Glutamatergic neuron (in vitro differentiated cells): ENCODE measurements at regions not wholly inside any gene's neighbourhood (a gene's known extent, or its start where the extent isn't known, plus 50 kb on each side); places are given as distances from the start of the nearest gene placed in this dataset.

ENCODE experiments used
- DNase-seq: peaks from one replicate; pipeline ENCODE4 v3.0.0; 2022
- H3K27ac Mint-ChIP-seq: one replicate; pipeline ENCODE4 v1.8.0; 2020; ENCODE audit warnings: mild to moderate bottlenecking, mixed read lengths, inconsistent platforms; ENCODE audit not compliant: unreplicated experiment
- H3K27me3 Mint-ChIP-seq: one replicate; pipeline ENCODE4 v1.8.0; 2020; ENCODE audit warnings: mild to moderate bottlenecking, moderate library complexity, mixed read lengths, inconsistent platforms; ENCODE audit not compliant: unreplicated experiment
- H3K36me3 Mint-ChIP-seq: one replicate; pipeline ENCODE4 v1.8.0; 2020; ENCODE audit warnings: mild to moderate bottlenecking, mixed read lengths, inconsistent platforms; ENCODE audit not compliant: unreplicated experiment
- H3K4me1 Mint-ChIP-seq: one replicate; pipeline ENCODE4 v1.8.0; 2020; ENCODE audit warnings: mild to moderate bottlenecking, low read depth, mixed read lengths, inconsistent platforms; ENCODE audit not compliant: unreplicated experiment
- H3K4me3 Mint-ChIP-seq: one replicate; pipeline ENCODE4 v1.8.0; 2020; ENCODE audit warnings: mild to moderate bottlenecking, mixed read lengths, inconsistent platforms; ENCODE audit not compliant: unreplicated experiment
- H3K9me3 Mint-ChIP-seq: one replicate; pipeline ENCODE4 v1.8.0; 2020; ENCODE audit warnings: mild to moderate bottlenecking, moderate library complexity, mixed read lengths, inconsistent platforms; ENCODE audit not compliant: unreplicated experiment
- TF ChIP-seq, protein P1 (sequence below): fragments of 200-600 bp; sonication (generic); IDR thresholded peaks from one replicate; pipeline ENCODE4 v1.5.0; 2021; ENCODE audit not compliant: partially characterized antibody, unreplicated experiment

DNA sequence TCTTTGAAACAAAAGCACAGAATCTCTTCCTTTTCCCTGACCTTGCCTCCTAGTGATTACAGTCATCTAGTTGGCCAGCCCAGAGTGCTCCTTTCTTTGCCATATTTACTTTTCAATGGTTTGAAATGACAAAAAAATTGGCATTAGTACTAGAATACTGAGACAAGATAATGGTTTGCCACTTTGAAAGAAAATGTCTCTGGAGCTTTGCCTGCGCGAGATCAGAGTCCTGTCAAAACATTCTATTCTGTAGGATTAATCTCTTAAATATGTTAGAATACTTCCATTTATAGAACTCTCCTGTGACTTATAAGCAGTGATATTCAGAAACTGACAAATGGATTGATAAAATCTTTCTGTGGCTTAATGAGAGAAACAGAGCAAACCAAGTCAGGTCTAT is 484.0 kb upstream of the IZUMO3 start:
- no peak for DNase-seq
- Mint-ChIP-seq H3K9me3 (no peaks in the 10 kb centered on the region), H3K27me3 (no peaks in the 10 kb centered on the region), H3K4me3 (no peak overlapping the region), H3K4me1 (no peaks in the 10 kb centered on the region), H3K27ac (no peak overlapping the region), H3K36me3 (no peaks in the 10 kb centered on the region)
- TF ChIP-seq, protein P1, sequence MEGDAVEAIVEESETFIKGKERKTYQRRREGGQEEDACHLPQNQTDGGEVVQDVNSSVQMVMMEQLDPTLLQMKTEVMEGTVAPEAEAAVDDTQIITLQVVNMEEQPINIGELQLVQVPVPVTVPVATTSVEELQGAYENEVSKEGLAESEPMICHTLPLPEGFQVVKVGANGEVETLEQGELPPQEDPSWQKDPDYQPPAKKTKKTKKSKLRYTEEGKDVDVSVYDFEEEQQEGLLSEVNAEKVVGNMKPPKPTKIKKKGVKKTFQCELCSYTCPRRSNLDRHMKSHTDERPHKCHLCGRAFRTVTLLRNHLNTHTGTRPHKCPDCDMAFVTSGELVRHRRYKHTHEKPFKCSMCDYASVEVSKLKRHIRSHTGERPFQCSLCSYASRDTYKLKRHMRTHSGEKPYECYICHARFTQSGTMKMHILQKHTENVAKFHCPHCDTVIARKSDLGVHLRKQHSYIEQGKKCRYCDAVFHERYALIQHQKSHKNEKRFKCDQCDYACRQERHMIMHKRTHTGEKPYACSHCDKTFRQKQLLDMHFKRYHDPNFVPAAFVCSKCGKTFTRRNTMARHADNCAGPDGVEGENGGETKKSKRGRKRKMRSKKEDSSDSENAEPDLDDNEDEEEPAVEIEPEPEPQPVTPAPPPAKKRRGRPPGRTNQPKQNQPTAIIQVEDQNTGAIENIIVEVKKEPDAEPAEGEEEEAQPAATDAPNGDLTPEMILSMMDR = no peak

DNA sequence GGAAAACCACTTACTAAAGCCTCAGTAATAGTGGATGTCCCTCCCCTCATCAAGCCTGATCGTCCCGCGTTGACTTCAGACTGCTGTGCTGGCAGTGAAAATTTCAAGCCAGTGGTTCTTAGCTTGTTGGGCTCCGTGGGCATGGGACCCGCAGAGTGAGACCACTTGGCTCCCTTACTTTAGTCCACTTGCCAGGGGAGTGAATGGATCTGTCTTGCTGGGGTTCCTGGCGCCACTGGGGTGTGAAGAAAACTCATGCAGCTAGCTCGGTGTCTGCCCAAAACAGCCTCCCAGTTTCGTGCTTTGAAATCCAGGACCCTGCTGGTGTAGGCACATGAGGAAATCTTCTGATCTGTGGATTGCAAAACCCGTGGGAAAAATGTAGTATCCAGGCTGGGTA is 480.0 kb upstream of the IZUMO3 start:
- H3K4me3 Mint-ChIP-seq = no peak overlapping the region
- H3K9me3 Mint-ChIP-seq = no peaks in the 10 kb centered on the region
- no peaks in the 10 kb centered on the region for H3K4me1 Mint-ChIP-seq
- no peak overlapping the region for H3K27ac Mint-ChIP-seq
- H3K36me3 Mint-ChIP-seq = no peaks in the 10 kb centered on the region
- DNase-seq = no peak
- TF ChIP-seq, protein P1 = no peak
- H3K27me3 Mint-ChIP-seq = no peaks in the 10 kb centered on the region

DNA sequence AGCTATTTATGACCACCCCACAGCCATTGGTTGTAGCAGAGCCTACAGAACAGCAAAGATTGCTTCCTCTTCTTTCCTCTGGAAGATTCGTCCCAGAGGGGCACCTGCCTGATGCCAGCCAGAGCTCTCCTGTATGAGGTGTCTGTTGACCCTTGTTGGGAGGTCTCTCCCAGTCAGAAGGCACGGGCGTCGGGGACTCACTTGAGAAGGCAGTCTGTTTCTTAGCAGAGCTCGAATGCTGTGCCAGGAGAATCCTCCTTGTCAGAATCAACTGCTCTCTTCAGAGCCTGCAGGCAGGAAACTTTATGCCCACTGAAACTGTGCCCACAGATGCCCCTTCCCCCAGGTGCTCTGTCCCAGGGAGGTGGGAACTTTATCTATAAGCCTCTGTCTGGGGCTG is 479.5 kb upstream of the IZUMO3 start:
- no peak overlapping the region for H3K4me3 Mint-ChIP-seq
- H3K36me3 Mint-ChIP-seq = no peaks in the 10 kb centered on the region
- TF ChIP-seq, protein P1 = no peak
- no peaks in the 10 kb centered on the region for H3K9me3 Mint-ChIP-seq
- no peak for DNase-seq
- no peaks in the 10 kb centered on the region for H3K27me3 Mint-ChIP-seq
- no peak overlapping the region for H3K27ac Mint-ChIP-seq
- H3K4me1 Mint-ChIP-seq = no peaks in the 10 kb centered on the region

- TF ChIP-seq, protein P1 = no peak
- Mint-ChIP-seq H3K27ac (no peak overlapping the region), H3K27me3 (no peaks in the 10 kb centered on the region), H3K36me3 (no peaks in the 10 kb centered on the region), H3K4me1 (no peaks in the 10 kb centered on the region), H3K4me3 (no peak overlapping the region), H3K9me3 (no peaks in the 10 kb centered on the region)
- no peak for DNase-seq
These were observed 472.1 kb upstream of the IZUMO3 start for GRCh38 chr9:25017779-25018178.

DNA sequence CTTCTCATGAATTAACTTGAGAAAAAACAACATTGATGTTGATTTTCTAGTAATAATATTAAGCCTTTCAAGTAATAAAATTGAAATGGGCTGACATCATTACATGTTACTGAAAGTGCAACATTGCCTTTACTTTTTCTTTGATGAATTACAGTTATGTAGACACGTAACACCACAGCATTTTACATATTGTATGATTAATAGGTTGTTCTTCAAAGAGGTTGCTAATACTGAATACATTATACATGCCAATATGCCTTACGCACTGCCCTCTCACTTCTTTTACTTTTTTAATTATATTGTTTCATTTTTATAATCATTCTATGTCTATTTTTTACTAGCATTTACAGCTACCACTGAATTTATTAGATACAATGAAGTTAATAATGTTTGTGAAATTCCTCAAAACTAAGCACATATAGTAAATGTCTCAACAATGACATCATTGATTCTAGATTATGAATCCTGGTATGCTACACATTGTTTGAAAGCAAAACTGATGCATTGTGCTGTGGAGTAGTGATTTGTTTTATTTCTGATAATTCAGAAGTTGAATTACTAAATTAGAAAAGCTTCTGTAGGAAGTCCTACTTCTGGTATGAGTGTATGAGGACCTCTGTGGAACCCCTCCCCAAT is 464.4 kb upstream of the IZUMO3 start:
- no peak overlapping the region for H3K4me3 Mint-ChIP-seq
- H3K27ac Mint-ChIP-seq = no peak overlapping the region
- H3K9me3 Mint-ChIP-seq = no peaks in the 10 kb centered on the region
- no peaks in the 10 kb centered on the region for H3K36me3 Mint-ChIP-seq
- TF ChIP-seq, protein P1 = no peak
- H3K4me1 Mint-ChIP-seq = no peaks in the 10 kb centered on the region
- no peaks in the 10 kb centered on the region for H3K27me3 Mint-ChIP-seq
- no peak for DNase-seq
